ENCODE measurements at regions not wholly inside any gene's neighbourhood (a gene's known extent, or its start where the extent isn't known, plus 50 kb on each side); places are given as distances from the start of the nearest gene placed in this dataset.

GRCh38 chr11:128367573-128367972 is 219.8 kb downstream of the ETS1 start:
- ATAC-seq: no peak
- DNase-seq (ENCODE audit: low spot score): no peak

GRCh38 chr11:128365044-128365443 is 222.3 kb downstream of the ETS1 start:
- DNase-seq (ENCODE audit: low spot score) (no peak), ATAC-seq (peak; percentile 33)

- DNase-seq (ENCODE audit: low spot score) (no peak), ATAC-seq (peak; percentile 32)
Observed at GRCh38 chr11:128361451-128362020, 225.8 kb downstream of the ETS1 start.

- no peak for DNase-seq (ENCODE audit: low spot score)
- ATAC-seq: peak; percentile 24
Observed at GRCh38 chr11:128359515-128359914, 227.8 kb downstream of the ETS1 start.

- ATAC-seq (no peak), DNase-seq (ENCODE audit: low spot score) (no peak)
Observed at GRCh38 chr11:128357073-128357472, 230.3 kb downstream of the ETS1 start.

- no peak for DNase-seq (ENCODE audit: low spot score)
- ATAC-seq: no peak
Observed at GRCh38 chr11:128355558-128355957, 231.8 kb downstream of the ETS1 start.

GRCh38 chr11:128354476-128354875 is 232.9 kb downstream of the ETS1 start:
- no peak for DNase-seq (ENCODE audit: low spot score)
- ATAC-seq: no peak

- DNase-seq (ENCODE audit: low spot score) (no peak), ATAC-seq (no peak)
Observed at GRCh38 chr11:128351168-128351567, 236.2 kb downstream of the ETS1 start.

GRCh38 chr11:128349650-128350299 is 237.6 kb downstream of the ETS1 start:
- no peak for DNase-seq (ENCODE audit: low spot score)

GRCh38 chr11:128346804-128347203 is 240.6 kb downstream of the ETS1 start:
- ATAC-seq: no peak

More at GRCh38 chr11:128349650-128350299, 237.6 kb downstream of the ETS1 start:
- no peak for ATAC-seq

GRCh38 chr11:128345316-128345715 is 242.0 kb downstream of the ETS1 start:
- no peak for DNase-seq (ENCODE audit: low spot score)
- ATAC-seq: no peak

More at GRCh38 chr11:128346804-128347203, 240.6 kb downstream of the ETS1 start:
- DNase-seq (ENCODE audit: low spot score): no peak

GRCh38 chr11:128343870-128344269 is 243.5 kb downstream of the ETS1 start:
- ATAC-seq: no peak
- DNase-seq (ENCODE audit: low spot score): no peak

GRCh38 chr11:128343135-128343514 is 244.2 kb downstream of the ETS1 start:
- ATAC-seq (no peak), DNase-seq (ENCODE audit: low spot score) (no peak)

GRCh38 chr11:128342511-128343134 is 244.7 kb downstream of the ETS1 start:
- DNase-seq (ENCODE audit: low spot score) (no peak), ATAC-seq (peak; percentile 30)

- ATAC-seq (peak; percentile 30), DNase-seq (ENCODE audit: low spot score) (no peak)
Observed at GRCh38 chr11:128341280-128342248, 245.8 kb downstream of the ETS1 start.

- ATAC-seq: no peak
Observed at GRCh38 chr11:128339792-128340191, 247.6 kb downstream of the ETS1 start.

GRCh38 chr11:128338811-128339210 is 248.5 kb downstream of the ETS1 start:
- DNase-seq (ENCODE audit: low spot score): no peak
- ATAC-seq: no peak

More at GRCh38 chr11:128339792-128340191, 247.6 kb downstream of the ETS1 start:
- DNase-seq (ENCODE audit: low spot score): no peak

GRCh38 chr11:128336203-128336602 is 251.2 kb downstream of the ETS1 start:
- ATAC-seq: peak; percentile 86
- DNase-seq (ENCODE audit: low spot score): peak; percentile 78

GRCh38 chr11:128335729-128336128 is 251.6 kb downstream of the ETS1 start:
- DNase-seq (ENCODE audit: low spot score) (no peak), ATAC-seq (no peak)

- DNase-seq (ENCODE audit: low spot score) (peak; percentile 56), ATAC-seq (peak; percentile 80)
Observed at GRCh38 chr11:128334311-128335044, 252.9 kb downstream of the ETS1 start.
